Thyroid gland (tissue), 4 donors: ENCODE measurements at regions not wholly inside any gene's neighbourhood (a gene's known extent, or its start where the extent isn't known, plus 50 kb on each side); places are given as distances from the start of the nearest gene placed in this dataset.
"Not testable (repeated sequence)": the region's sequence is repeated elsewhere in the genome, so short reads cannot be mapped to it uniquely, and the experiment has no call there.

ENCODE experiments used
- DNase-seq, 2 donors: peaks; one replicate each; pipeline ENCODE4 v3.0.0-alpha.2; 2019
- H3K27ac ChIP-seq, 3 donors: fragments of 200-600 bp; sonication (generic); 1 replicate in 2 of 3; 2 replicates in 1 of 3; pipeline ENCODE4 v1.5.1; 2016 to 2019; ENCODE audit warnings: mild to moderate bottlenecking in 1 of 3, moderate library complexity in 1 of 3
- H3K27me3 ChIP-seq: fragments of 200-600 bp; sonication (generic); one replicate; pipeline ENCODE4 v1.5.1; 2019
- H3K36me3 ChIP-seq, 2 donors: fragments of 200-600 bp; sonication (generic); one replicate each; pipeline ENCODE4 v1.5.1; 2016 to 2019
- H3K4me1 ChIP-seq, 2 donors: fragments of 200-600 bp; sonication (generic); one replicate each; pipeline ENCODE4 v1.5.1; 2017 to 2019
- H3K4me3 ChIP-seq, 3 donors: fragments of 200-600 bp; sonication (generic); replicated peaks in 1 of 3; 1 replicate in 2 of 3; 2 replicates in 1 of 3; pipeline ENCODE4 v1.5.1; 2016; ENCODE audit warnings: mild to moderate bottlenecking in 1 of 3
- H3K9me3 ChIP-seq: fragments of 200-600 bp; sonication (generic); one replicate; pipeline ENCODE4 v1.5.1; 2017
- CTCF ChIP-seq, 6 experiments: fragments of 200-600 bp in 3 of 6; fragments of 450-650 bp in 3 of 6; sonication (generic) in 3 of 6; IDR thresholded peaks; one replicate each; pipeline ENCODE4 v1.5.1; 2016 to 2019; ENCODE audit warnings: antibody characterized with exemption in 6 of 6, mild to moderate bottlenecking in 2 of 6, inconsistent platforms in 1 of 6, moderate library complexity in 1 of 6
- POLR2A ChIP-seq, 2 donors: fragments of 450-650 bp; IDR thresholded peaks; one replicate each; pipeline ENCODE4 v1.6.1; 2017; ENCODE audit warnings: antibody characterized with exemption in 2 of 2, mild to moderate bottlenecking in 2 of 2, moderate library complexity in 1 of 2
- WGBS, 2 donors: methylation state at CpG; one replicate each; pipeline ENCODE4 v1.1.5; 2017; 5-methylcytosine and 5-hydroxymethylcytosine counted together
- intact Hi-C: fragments of 100-400 bp; cut with DNase I; formaldehyde crosslinking; loops from one replicate; pipeline ENCODE4 v1.15.1; 2023

GRCh38 chr2:163974766-163975165, 239.0 kb upstream of the FIGN start:
- intact Hi-C loops: no loop called here
- DNase-seq: no peak

GRCh38 chr2:163970058-163970813, 234.4 kb upstream of the FIGN start:
- no peak overlapping the region for H3K4me3 ChIP-seq
- H3K36me3 ChIP-seq: no peaks in the 10 kb centered on the region
- H3K4me1 ChIP-seq: no peaks in the 10 kb centered on the region
- no peak for DNase-seq
- H3K9me3 ChIP-seq: no peaks in the 10 kb centered on the region
- H3K27me3 ChIP-seq: no peaks in the 10 kb centered on the region
- no peak overlapping the region for H3K27ac ChIP-seq
- WGBS, 2 donors: 81 to 82% methylated on average over 4 of the region's 4 CpGs
- TF ChIP-seq POLR2A (IDR thresholded peaks at IDR 0.05) (no peak), CTCF (IDR thresholded peaks at IDR 0.05) (no peak)
- intact Hi-C loops: no loop called here

More at GRCh38 chr2:163974766-163975165, 239.0 kb upstream of the FIGN start:
- H3K27me3 ChIP-seq: no peaks in the 10 kb centered on the region
- no peak overlapping the region for H3K27ac ChIP-seq
- no peaks in the 10 kb centered on the region for H3K9me3 ChIP-seq
- H3K36me3 ChIP-seq: no peaks in the 10 kb centered on the region
- 57 to 73% methylated on average over 1 of the region's 1 CpG for WGBS, 2 donors
- no peaks in the 10 kb centered on the region for H3K4me1 ChIP-seq
- TF ChIP-seq CTCF (IDR thresholded peaks at IDR 0.05) (no peak), POLR2A (IDR thresholded peaks at IDR 0.05) (no peak)
- no peak overlapping the region for H3K4me3 ChIP-seq

GRCh38 chr2:163964278-163964677, 228.5 kb upstream of the FIGN start:
- H3K27me3 ChIP-seq, DNase-seq, H3K27ac ChIP-seq, H3K9me3 ChIP-seq, H3K4me3 ChIP-seq, intact Hi-C loops, H3K36me3 ChIP-seq, H3K4me1 ChIP-seq: not testable (repeated sequence)
- 93 to 94% methylated on average over 6 of the region's 6 CpGs for WGBS, 2 donors

- H3K27me3 ChIP-seq: no peaks in the 10 kb centered on the region
- no peak for DNase-seq
- H3K4me1 ChIP-seq: no peaks in the 10 kb centered on the region
- no peak overlapping the region for H3K4me3 ChIP-seq
- H3K27ac ChIP-seq: no peak overlapping the region
- WGBS, 2 donors: 92 to 97% methylated on average over 5 of the region's 5 CpGs
- no peak for TF ChIP-seq CTCF (IDR thresholded peaks at IDR 0.05)
- no peak for TF ChIP-seq POLR2A (IDR thresholded peaks at IDR 0.05)
- H3K36me3 ChIP-seq: no peaks in the 10 kb centered on the region
- H3K9me3 ChIP-seq: no peaks in the 10 kb centered on the region
- intact Hi-C loops: no loop called here
These were observed 217.6 kb upstream of the FIGN start for GRCh38 chr2:163953390-163953907.

- Histone ChIP-seq H3K4me1 (no peaks in the 10 kb centered on the region), H3K27ac (no peak overlapping the region), H3K27me3 (no peaks in the 10 kb centered on the region), H3K4me3 (no peak overlapping the region), H3K36me3 (no peaks in the 10 kb centered on the region), H3K9me3 (no peaks in the 10 kb centered on the region)
- intact Hi-C loops: no loop called here
- DNase-seq: no peak
- no peak for TF ChIP-seq CTCF (IDR thresholded peaks at IDR 0.05)
- no peak for TF ChIP-seq POLR2A (IDR thresholded peaks at IDR 0.05)
These were observed 215.5 kb upstream of the FIGN start for GRCh38 chr2:163951312-163951711.
